ENCODE measurements at regions not wholly inside any gene's neighbourhood (a gene's known extent, or its start where the extent isn't known, plus 50 kb on each side); places are given as distances from the start of the nearest gene placed in this dataset.

GRCh38 chr12:105538880-105539279 lies 208.4 kb downstream of the C12orf75 start:
- DNase-seq: no peak

- DNase-seq: no peak
Measured at GRCh38 chr12:105539735-105540134, 209.2 kb downstream of the C12orf75 start.

- no peak for DNase-seq
Measured at GRCh38 chr12:105547786-105548185, 217.3 kb downstream of the C12orf75 start.

- DNase-seq: no peak
Measured at GRCh38 chr12:105548626-105549025, 218.1 kb downstream of the C12orf75 start.

GRCh38 chr12:105552056-105552455 lies 221.6 kb downstream of the C12orf75 start:
- no peak for DNase-seq

GRCh38 chr12:105554223-105554678 lies 223.8 kb downstream of the C12orf75 start:
- no peak for DNase-seq

GRCh38 chr12:105554856-105555255 lies 224.4 kb downstream of the C12orf75 start:
- no peak for DNase-seq

- DNase-seq: no peak
Measured at GRCh38 chr12:105555556-105556295, 225.2 kb downstream of the C12orf75 start.

- DNase-seq: no peak
Measured at GRCh38 chr12:105559310-105559709, 228.8 kb downstream of the C12orf75 start.

GRCh38 chr12:105561546-105562198 lies 231.2 kb downstream of the C12orf75 start:
- no peak for DNase-seq

- no peak for DNase-seq
Measured at GRCh38 chr12:105562199-105562971, 231.9 kb downstream of the C12orf75 start.

GRCh38 chr12:105567061-105567460 lies 236.6 kb downstream of the C12orf75 start:
- no peak for DNase-seq

GRCh38 chr12:105569886-105570285 lies 239.4 kb downstream of the C12orf75 start:
- no peak for DNase-seq

GRCh38 chr12:105570944-105571343 lies 240.5 kb downstream of the C12orf75 start:
- no peak for DNase-seq

GRCh38 chr12:105573574-105573973 lies 243.1 kb downstream of the C12orf75 start:
- DNase-seq: no peak

- DNase-seq: no peak
Measured at GRCh38 chr12:105574056-105574715, 243.7 kb downstream of the C12orf75 start.

- DNase-seq: no peak
Measured at GRCh38 chr12:105575235-105575634, 244.7 kb downstream of the C12orf75 start.

GRCh38 chr12:105576261-105576660 lies 245.8 kb downstream of the C12orf75 start:
- DNase-seq: no peak

- DNase-seq: no peak
Measured at GRCh38 chr12:105580821-105581352, 250.4 kb downstream of the C12orf75 start.

- no peak for DNase-seq
Measured at GRCh38 chr12:105581420-105581819, 250.9 kb downstream of the C12orf75 start.

- DNase-seq: no peak
Measured at GRCh38 chr12:105585107-105585506, 254.6 kb downstream of the C12orf75 start.

GRCh38 chr12:105587237-105587636 lies 256.7 kb downstream of the C12orf75 start:
- DNase-seq: no peak

GRCh38 chr12:105588106-105588505 lies 257.6 kb downstream of the C12orf75 start:
- DNase-seq: no peak

All from KG1 (cell line).